ENCODE measurements at regions not wholly inside any gene's neighbourhood (a gene's known extent, or its start where the extent isn't known, plus 50 kb on each side); places are given as distances from the start of the nearest gene placed in this dataset.

DNA sequence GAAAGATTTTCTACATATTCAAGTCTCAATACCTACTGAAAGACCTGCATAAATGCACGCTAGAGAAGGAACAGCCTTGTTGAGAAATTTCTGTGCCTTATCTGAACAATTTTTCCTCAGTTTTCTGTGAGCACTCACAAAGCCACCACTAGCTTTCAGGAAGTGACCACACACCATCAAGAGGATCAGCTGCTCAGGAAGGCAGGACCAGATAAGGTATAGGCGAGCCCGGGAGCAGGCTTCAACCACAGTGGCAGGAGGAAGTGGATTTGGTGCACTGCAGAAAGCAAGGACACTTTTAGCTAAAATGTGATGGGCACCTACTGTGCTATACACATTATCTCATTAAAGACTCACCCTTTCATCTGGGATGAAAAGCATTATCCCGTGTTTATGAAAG lies 220.8 kb downstream of the RAB38 start:
- no peaks in the 10 kb centered on the region for H3K9me3 ChIP-seq (ENCODE audit: insufficient read depth, low read length)
- no peak for DNase-seq (ENCODE audit: low read depth, low spot score)
- no peaks in the 10 kb centered on the region for H3K36me3 ChIP-seq (ENCODE audit: insufficient read depth, insufficient read length, low read length)
- TF ChIP-seq YY1 (IDR thresholded peaks at IDR 0.05; ENCODE audit: insufficient read depth, insufficient read length) (no peak), ZNF274 (IDR thresholded peaks at IDR 0.05; ENCODE audit: low read depth, low read length) (no peak), SUZ12 (IDR thresholded peaks at IDR 0.05; ENCODE audit: extremely low read depth, insufficient read depth, insufficient read length) (no peak)
- H3K27me3 ChIP-seq (ENCODE audit: insufficient read depth, insufficient read length), result no peaks in the 10 kb centered on the region
- no peaks in the 10 kb centered on the region for H3K4me1 ChIP-seq (ENCODE audit: insufficient read depth, insufficient read length)
- H3K9ac ChIP-seq (ENCODE audit: insufficient read length, low read depth), result no peak overlapping the region
- no peak overlapping the region for H3K4me3 ChIP-seq (ENCODE audit: insufficient read length, low read depth)

GRCh38 chr11:87942786-87943185 lies 232.5 kb downstream of the RAB38 start:
- TF ChIP-seq YY1 (IDR thresholded peaks at IDR 0.05; ENCODE audit: insufficient read depth, insufficient read length), result no peak
- no peak for TF ChIP-seq SUZ12 (IDR thresholded peaks at IDR 0.05; ENCODE audit: extremely low read depth, insufficient read depth, insufficient read length)
- no peak for TF ChIP-seq ZNF274 (IDR thresholded peaks at IDR 0.05; ENCODE audit: low read depth, low read length)

DNA sequence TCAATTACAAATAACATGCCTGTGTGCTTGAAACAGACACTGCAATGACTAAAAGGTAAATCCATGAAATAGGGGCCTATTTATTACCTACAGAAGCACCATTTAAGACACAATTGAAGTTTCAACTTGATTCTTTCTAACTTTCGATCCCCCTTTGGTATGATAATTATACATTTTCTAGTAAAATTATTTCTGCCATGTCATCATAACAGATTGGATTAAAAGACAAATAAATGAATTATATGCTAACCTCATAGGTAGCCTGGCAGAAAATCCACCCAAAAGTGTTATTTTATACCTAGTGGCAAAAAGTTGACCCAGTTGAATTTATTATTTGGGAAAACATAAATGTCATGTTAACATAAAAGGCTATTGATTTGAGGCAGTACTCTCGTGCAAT lies 241.1 kb downstream of the RAB38 start:
- H3K4me3 ChIP-seq (ENCODE audit: insufficient read length, low read depth), result no peak overlapping the region
- TF ChIP-seq SUZ12 (IDR thresholded peaks at IDR 0.05; ENCODE audit: extremely low read depth, insufficient read depth, insufficient read length) (no peak), ZNF274 (IDR thresholded peaks at IDR 0.05; ENCODE audit: low read depth, low read length) (no peak), YY1 (IDR thresholded peaks at IDR 0.05; ENCODE audit: insufficient read depth, insufficient read length) (no peak)
- DNase-seq (ENCODE audit: low read depth, low spot score), result no peak
- no peaks in the 10 kb centered on the region for H3K4me1 ChIP-seq (ENCODE audit: insufficient read depth, insufficient read length)
- no peaks in the 10 kb centered on the region for H3K27me3 ChIP-seq (ENCODE audit: insufficient read depth, insufficient read length)
- H3K9ac ChIP-seq (ENCODE audit: insufficient read length, low read depth), result no peak overlapping the region
- no peaks in the 10 kb centered on the region for H3K36me3 ChIP-seq (ENCODE audit: insufficient read depth, insufficient read length, low read length)
- H3K9me3 ChIP-seq (ENCODE audit: insufficient read depth, low read length), result no peaks in the 10 kb centered on the region

More at GRCh38 chr11:87942786-87943185, 232.5 kb downstream of the RAB38 start:
- Histone ChIP-seq H3K4me1 (ENCODE audit: insufficient read depth, insufficient read length) (no peaks in the 10 kb centered on the region), H3K9me3 (ENCODE audit: insufficient read depth, low read length) (no peaks in the 10 kb centered on the region), H3K27me3 (ENCODE audit: insufficient read depth, insufficient read length) (no peaks in the 10 kb centered on the region), H3K36me3 (ENCODE audit: insufficient read depth, insufficient read length, low read length) (no peaks in the 10 kb centered on the region), H3K9ac (ENCODE audit: insufficient read length, low read depth) (no peak overlapping the region), H3K4me3 (ENCODE audit: insufficient read length, low read depth) (no peak overlapping the region)
- DNase-seq (ENCODE audit: low read depth, low spot score), result no peak

DNA sequence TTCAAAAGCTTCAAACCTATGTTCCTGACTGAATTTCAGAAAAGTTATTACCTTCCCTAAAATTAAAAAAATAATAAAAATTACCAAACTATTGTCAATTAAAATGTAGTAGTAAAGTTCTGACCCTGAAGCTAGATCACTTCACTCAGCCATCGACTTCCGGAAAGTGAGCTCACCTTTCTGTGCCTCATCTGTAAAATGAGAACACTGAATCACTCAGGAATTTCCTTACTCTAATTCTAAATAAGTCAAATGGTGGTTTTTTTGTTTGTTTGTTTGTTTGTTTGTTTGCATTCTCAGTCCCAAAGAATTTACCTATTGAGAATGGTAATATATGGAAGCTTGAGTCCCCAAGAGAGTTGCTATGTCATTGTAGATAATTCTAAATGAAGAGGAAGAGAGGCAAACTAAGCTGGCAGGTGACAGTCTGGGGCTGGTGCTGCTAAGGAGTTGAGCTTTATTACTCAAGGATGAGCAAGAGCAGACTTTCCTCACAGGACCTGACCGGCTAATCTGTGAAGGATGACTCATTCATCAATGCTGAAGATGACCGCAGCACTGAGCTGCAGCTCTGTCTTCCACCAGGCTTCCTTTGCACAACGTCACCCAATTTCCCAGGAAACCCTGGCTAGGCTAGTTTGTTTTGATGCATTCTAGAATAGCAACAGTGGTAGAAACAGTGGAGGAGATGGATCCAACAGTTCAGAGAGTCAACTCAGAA lies 248.8 kb downstream of the RAB38 start:
- no peaks in the 10 kb centered on the region for H3K4me1 ChIP-seq (ENCODE audit: insufficient read depth, insufficient read length)
- H3K36me3 ChIP-seq (ENCODE audit: insufficient read depth, insufficient read length, low read length), result no peaks in the 10 kb centered on the region
- no peak for DNase-seq (ENCODE audit: low read depth, low spot score)
- no peaks in the 10 kb centered on the region for H3K9me3 ChIP-seq (ENCODE audit: insufficient read depth, low read length)
- H3K9ac ChIP-seq (ENCODE audit: insufficient read length, low read depth), result no peak overlapping the region
- H3K27me3 ChIP-seq (ENCODE audit: insufficient read depth, insufficient read length), result no peaks in the 10 kb centered on the region
- TF ChIP-seq ZNF274 (IDR thresholded peaks at IDR 0.05; ENCODE audit: low read depth, low read length), result no peak
- no peak for TF ChIP-seq YY1 (IDR thresholded peaks at IDR 0.05; ENCODE audit: insufficient read depth, insufficient read length)
- no peak for TF ChIP-seq SUZ12 (IDR thresholded peaks at IDR 0.05; ENCODE audit: extremely low read depth, insufficient read depth, insufficient read length)
- no peak overlapping the region for H3K4me3 ChIP-seq (ENCODE audit: insufficient read length, low read depth)

DNA sequence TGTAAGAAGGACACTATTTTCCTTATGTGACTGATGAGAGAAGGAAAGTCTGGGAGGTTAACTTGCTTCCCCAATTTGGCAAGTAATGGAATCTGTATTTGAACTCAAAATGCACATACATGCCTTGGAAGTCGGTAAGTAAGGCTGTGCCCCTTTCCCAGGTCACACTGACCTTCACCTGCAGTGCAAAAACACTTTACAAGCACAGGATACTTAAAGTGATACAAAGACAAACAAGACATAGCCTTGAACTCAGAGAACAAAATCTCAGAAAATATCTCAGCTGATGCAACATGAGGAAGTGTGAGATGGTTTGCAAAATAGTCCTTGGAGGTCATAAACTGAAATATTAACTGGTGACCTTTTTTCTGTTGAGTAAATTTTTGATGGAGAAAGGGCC lies 251.1 kb downstream of the RAB38 start:
- no peak for TF ChIP-seq YY1 (IDR thresholded peaks at IDR 0.05; ENCODE audit: insufficient read depth, insufficient read length)
- no peak for TF ChIP-seq SUZ12 (IDR thresholded peaks at IDR 0.05; ENCODE audit: extremely low read depth, insufficient read depth, insufficient read length)
- no peak for TF ChIP-seq ZNF274 (IDR thresholded peaks at IDR 0.05; ENCODE audit: low read depth, low read length)
- no peak overlapping the region for H3K4me3 ChIP-seq (ENCODE audit: insufficient read length, low read depth)
- H3K9me3 ChIP-seq (ENCODE audit: insufficient read depth, low read length), result no peaks in the 10 kb centered on the region
- no peaks in the 10 kb centered on the region for H3K36me3 ChIP-seq (ENCODE audit: insufficient read depth, insufficient read length, low read length)
- DNase-seq (ENCODE audit: low read depth, low spot score), result no peak
- no peaks in the 10 kb centered on the region for H3K4me1 ChIP-seq (ENCODE audit: insufficient read depth, insufficient read length)
- H3K27me3 ChIP-seq (ENCODE audit: insufficient read depth, insufficient read length), result no peaks in the 10 kb centered on the region
- no peak overlapping the region for H3K9ac ChIP-seq (ENCODE audit: insufficient read length, low read depth)

- TF ChIP-seq YY1 (IDR thresholded peaks at IDR 0.05; ENCODE audit: insufficient read depth, insufficient read length) (no peak), ZNF274 (IDR thresholded peaks at IDR 0.05; ENCODE audit: low read depth, low read length) (no peak), SUZ12 (IDR thresholded peaks at IDR 0.05; ENCODE audit: extremely low read depth, insufficient read depth, insufficient read length) (no peak)
- Histone ChIP-seq H3K36me3 (ENCODE audit: insufficient read depth, insufficient read length, low read length) (no peaks in the 10 kb centered on the region), H3K27me3 (ENCODE audit: insufficient read depth, insufficient read length) (no peaks in the 10 kb centered on the region), H3K9me3 (ENCODE audit: insufficient read depth, low read length) (no peaks in the 10 kb centered on the region), H3K4me3 (ENCODE audit: insufficient read length, low read depth) (no peak overlapping the region), H3K9ac (ENCODE audit: insufficient read length, low read depth) (no peak overlapping the region), H3K4me1 (ENCODE audit: insufficient read depth, insufficient read length) (no peaks in the 10 kb centered on the region)
- no peak for DNase-seq (ENCODE audit: low read depth, low spot score)
These were observed 258.1 kb downstream of the RAB38 start for GRCh38 chr11:87917111-87917510.

- no peak for DNase-seq (ENCODE audit: low read depth, low spot score)
- H3K36me3 ChIP-seq (ENCODE audit: insufficient read depth, insufficient read length, low read length), result no peaks in the 10 kb centered on the region
- no peaks in the 10 kb centered on the region for H3K4me1 ChIP-seq (ENCODE audit: insufficient read depth, insufficient read length)
- no peak overlapping the region for H3K9ac ChIP-seq (ENCODE audit: insufficient read length, low read depth)
- no peaks in the 10 kb centered on the region for H3K9me3 ChIP-seq (ENCODE audit: insufficient read depth, low read length)
- no peaks in the 10 kb centered on the region for H3K27me3 ChIP-seq (ENCODE audit: insufficient read depth, insufficient read length)
- H3K4me3 ChIP-seq (ENCODE audit: insufficient read length, low read depth), result no peak overlapping the region
- TF ChIP-seq ZNF274 (IDR thresholded peaks at IDR 0.05; ENCODE audit: low read depth, low read length), result no peak
- no peak for TF ChIP-seq SUZ12 (IDR thresholded peaks at IDR 0.05; ENCODE audit: extremely low read depth, insufficient read depth, insufficient read length)
- TF ChIP-seq YY1 (IDR thresholded peaks at IDR 0.05; ENCODE audit: insufficient read depth, insufficient read length), result no peak
These were observed 266.1 kb downstream of the RAB38 start for GRCh38 chr11:87909178-87909577.
